ENCODE measurements at regions not wholly inside any gene's neighbourhood (a gene's known extent, or its start where the extent isn't known, plus 50 kb on each side); places are given as distances from the start of the nearest gene placed in this dataset.

GRCh38 chr12:24252602-24253001, 303.1 kb upstream of the SOX5 start:
- no peaks in the 10 kb centered on the region for H3K27me3 ChIP-seq (ENCODE audit: low read depth)
- H3K9me3 ChIP-seq: no peaks in the 10 kb centered on the region
- ATAC-seq: no peak
- no peak overlapping the region for H3K4me3 ChIP-seq
- DNase-seq: no peak
- TF ChIP-seq CTCF (IDR thresholded peaks at IDR 0.05): no peak
- no peak overlapping the region for H3K27ac ChIP-seq
- no peaks in the 10 kb centered on the region for H3K4me1 ChIP-seq
- H3K36me3 ChIP-seq: no peaks in the 10 kb centered on the region
- intact Hi-C loops (cut with DNase I): no loop called here

- ATAC-seq (no peak), DNase-seq (no peak)
- no peaks in the 10 kb centered on the region for H3K36me3 ChIP-seq
- no peak for TF ChIP-seq CTCF (IDR thresholded peaks at IDR 0.05)
- H3K4me1 ChIP-seq: no peaks in the 10 kb centered on the region
- H3K4me3 ChIP-seq: no peak overlapping the region
- no peak overlapping the region for H3K27ac ChIP-seq
- intact Hi-C loops (cut with DNase I): no loop called here
- no peaks in the 10 kb centered on the region for H3K9me3 ChIP-seq
- H3K27me3 ChIP-seq (ENCODE audit: low read depth): no peaks in the 10 kb centered on the region
Observed at GRCh38 chr12:24246934-24247333, 297.5 kb upstream of the SOX5 start.

- Histone ChIP-seq H3K9me3 (no peaks in the 10 kb centered on the region), H3K4me3 (no peak overlapping the region), H3K27ac (no peak overlapping the region), H3K4me1 (no peaks in the 10 kb centered on the region), H3K36me3 (no peaks in the 10 kb centered on the region), H3K27me3 (ENCODE audit: low read depth) (no peaks in the 10 kb centered on the region)
- intact Hi-C loops (cut with DNase I): no loop called here
- TF ChIP-seq CTCF (IDR thresholded peaks at IDR 0.05): no peak
- DNase-seq (no peak), ATAC-seq (no peak)
Observed at GRCh38 chr12:24246376-24246775, 296.9 kb upstream of the SOX5 start.

GRCh38 chr12:24244801-24245200, 295.3 kb upstream of the SOX5 start:
- Histone ChIP-seq H3K27me3 (ENCODE audit: low read depth) (no peaks in the 10 kb centered on the region), H3K36me3 (no peaks in the 10 kb centered on the region), H3K4me1 (no peaks in the 10 kb centered on the region), H3K4me3 (no peak overlapping the region), H3K27ac (no peak overlapping the region), H3K9me3 (no peaks in the 10 kb centered on the region)
- ATAC-seq: no peak
- intact Hi-C loops (cut with DNase I): no loop called here
- no peak for DNase-seq
- TF ChIP-seq CTCF (IDR thresholded peaks at IDR 0.05): no peak

GRCh38 chr12:24244231-24244630, 294.8 kb upstream of the SOX5 start:
- Histone ChIP-seq H3K27ac (no peak overlapping the region), H3K36me3 (no peaks in the 10 kb centered on the region), H3K9me3 (no peaks in the 10 kb centered on the region), H3K27me3 (ENCODE audit: low read depth) (no peaks in the 10 kb centered on the region), H3K4me3 (no peak overlapping the region), H3K4me1 (no peaks in the 10 kb centered on the region)
- no peak for TF ChIP-seq CTCF (IDR thresholded peaks at IDR 0.05)
- DNase-seq: no peak
- no peak for ATAC-seq
- intact Hi-C loops (cut with DNase I): no loop called here

GRCh38 chr12:24240707-24241106, 291.2 kb upstream of the SOX5 start:
- ATAC-seq (no peak), DNase-seq (no peak)
- intact Hi-C loops (cut with DNase I): no loop called here
- H3K27me3 ChIP-seq (ENCODE audit: low read depth): no peaks in the 10 kb centered on the region
- no peaks in the 10 kb centered on the region for H3K4me1 ChIP-seq
- no peaks in the 10 kb centered on the region for H3K9me3 ChIP-seq
- no peak overlapping the region for H3K27ac ChIP-seq
- TF ChIP-seq CTCF (IDR thresholded peaks at IDR 0.05): no peak
- no peak overlapping the region for H3K4me3 ChIP-seq
- no peaks in the 10 kb centered on the region for H3K36me3 ChIP-seq

Measured in lower lobe of right lung (tissue), 2 donors.